Nucleus accumbens (tissue), 56 donors: ENCODE measurements at regions not wholly inside any gene's neighbourhood (a gene's known extent, or its start where the extent isn't known, plus 50 kb on each side); places are given as distances from the start of the nearest gene placed in this dataset.
A peak's percentile ranks its signal among the peaks of the same experiment; 100 is the strongest.
"Not testable (repeated sequence)": the region's sequence is repeated elsewhere in the genome, so short reads cannot be mapped to it uniquely, and the experiment has no call there.

ENCODE experiments used
- DNase-seq, 56 donors: peaks; one replicate each; lab custom pipeline; 2025; lab: John Stamatoyannopoulos, UW

DNA sequence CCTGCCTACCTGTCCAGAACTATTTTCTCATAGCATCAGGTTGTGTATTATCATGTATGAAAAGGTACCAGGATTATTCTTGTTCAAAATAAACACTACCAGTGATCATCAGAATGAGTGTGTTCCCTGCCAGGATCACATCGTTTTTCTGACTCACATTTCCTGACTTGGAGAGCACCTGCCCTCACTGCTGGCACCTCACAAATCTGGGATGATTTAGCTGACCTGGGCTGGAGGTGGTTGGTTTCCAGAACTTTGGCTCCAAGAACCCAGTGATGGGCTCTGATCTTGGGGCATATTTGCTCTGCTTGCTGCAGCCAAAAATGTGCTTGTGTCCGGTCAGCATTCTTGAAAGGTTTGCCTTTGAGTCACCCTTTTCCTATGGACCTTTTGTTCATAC lies 836.3 kb upstream of the ACVR2A start:
- DNase-seq = no peak

DNA sequence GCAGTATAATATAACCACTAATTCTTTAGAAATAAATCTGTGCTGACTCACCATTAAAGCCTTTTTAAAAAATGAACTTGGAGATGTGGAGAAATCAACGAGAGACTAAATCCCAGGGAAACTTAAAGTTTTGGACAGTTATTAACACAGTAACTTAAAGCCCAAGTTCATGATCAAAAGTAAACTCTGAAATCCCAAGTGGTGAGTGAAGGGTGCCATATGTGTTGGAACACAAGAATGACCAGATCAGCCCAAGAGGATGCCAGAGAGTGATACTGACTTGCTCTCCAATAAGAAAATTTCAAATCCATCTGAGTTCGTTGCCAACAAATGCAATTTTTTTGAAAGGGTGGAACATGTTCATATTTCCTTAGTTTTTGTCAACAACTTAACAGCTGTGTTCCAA lies 838.1 kb upstream of the ACVR2A start:
- DNase-seq = no peak

DNA sequence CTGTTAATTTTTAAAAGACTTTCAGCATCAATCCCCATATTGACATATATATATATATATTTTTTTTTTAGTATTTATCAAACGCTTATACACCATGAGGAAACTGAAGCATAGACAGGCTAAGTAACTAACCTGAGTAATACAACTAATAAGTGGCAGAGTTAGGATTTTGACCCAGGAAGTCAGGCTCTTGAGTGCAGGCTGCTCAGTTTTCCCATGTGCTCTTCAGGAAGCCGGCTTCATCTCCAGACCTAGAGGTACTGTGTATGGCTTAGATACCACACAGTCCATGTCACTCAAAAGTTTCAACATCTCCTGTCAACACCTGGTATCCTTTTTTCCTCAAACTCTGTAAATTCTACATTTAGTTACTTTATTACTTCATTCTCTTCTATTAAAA lies 841.7 kb upstream of the ACVR2A start:
- no peak for DNase-seq

DNA sequence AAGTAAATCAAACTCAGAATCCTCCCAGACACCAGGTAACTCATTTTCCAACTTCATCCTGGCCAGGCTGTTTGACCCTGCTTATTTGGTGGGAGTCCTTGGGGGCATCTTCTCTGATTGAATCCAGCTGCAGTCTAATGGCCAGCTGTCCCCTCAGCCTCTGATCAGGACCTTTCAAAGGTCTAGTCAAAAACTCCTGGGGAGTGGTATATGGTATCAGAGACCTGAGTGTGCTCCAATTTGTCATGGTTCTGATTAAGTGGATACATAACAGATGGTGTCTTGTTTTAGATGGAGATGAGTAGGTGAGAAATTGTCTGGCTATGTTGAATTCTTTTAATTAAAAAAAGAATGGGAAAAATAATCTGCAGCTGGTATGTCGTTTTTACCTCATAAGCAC lies 842.6 kb upstream of the ACVR2A start:
- DNase-seq = no peak

DNA sequence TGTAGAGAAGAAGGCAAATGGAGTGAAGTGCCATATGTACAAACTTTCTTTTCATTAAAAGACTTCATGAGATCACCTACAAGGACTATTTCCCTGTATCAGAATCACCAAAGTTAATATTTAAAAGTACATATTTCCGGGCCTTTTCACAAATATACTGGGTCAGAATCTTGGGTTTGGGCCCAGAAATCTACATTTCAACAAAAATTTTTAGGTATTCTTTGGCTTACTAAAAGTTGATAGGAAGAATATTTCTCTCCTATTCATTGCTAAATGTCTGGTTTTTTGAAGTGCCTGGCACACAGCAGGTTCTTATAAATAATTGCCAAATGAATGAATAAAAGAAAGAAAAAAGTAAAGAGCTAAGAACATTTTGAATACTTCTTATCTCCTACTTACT lies 843.8 kb upstream of the ACVR2A start:
- no peak for DNase-seq

DNA sequence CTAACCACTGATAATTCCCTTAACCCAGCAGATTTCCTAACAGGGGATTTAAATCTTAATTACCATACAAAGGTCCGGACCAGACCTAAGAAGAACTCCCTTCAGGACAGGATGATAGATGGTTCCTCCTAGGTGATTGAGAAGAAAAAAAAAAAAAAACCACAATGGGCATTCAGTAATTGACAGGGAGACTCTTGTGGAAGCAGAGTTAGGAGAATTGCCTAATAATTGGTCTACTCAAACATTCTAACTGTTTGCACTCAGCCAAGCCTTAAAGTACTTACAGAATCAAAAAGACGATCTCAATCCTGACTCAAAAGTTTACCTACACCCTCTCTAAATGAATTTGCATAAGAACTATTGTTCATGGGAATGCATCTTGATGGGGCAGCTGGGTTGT lies 844.7 kb upstream of the ACVR2A start:
- DNase-seq = not testable (repeated sequence)

DNA sequence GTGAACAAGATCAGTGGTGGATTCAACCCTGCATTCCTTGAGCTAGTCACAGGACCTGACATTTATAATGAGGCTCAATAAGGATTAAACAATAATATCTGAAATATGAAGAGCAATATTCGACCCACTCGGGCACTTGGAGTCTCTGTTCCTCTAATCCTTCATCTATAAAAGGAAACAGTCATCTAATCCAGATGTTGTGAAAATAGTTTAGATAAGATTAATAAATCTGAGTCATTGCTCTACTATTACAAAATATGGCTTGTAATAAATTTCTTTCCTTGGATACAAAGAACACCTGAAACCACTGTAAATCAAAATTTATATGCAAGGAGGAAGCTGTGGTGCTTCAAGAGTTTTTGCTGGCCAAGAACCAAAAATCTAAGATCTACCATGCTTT lies 846.9 kb upstream of the ACVR2A start:
- DNase-seq = no peak

DNA sequence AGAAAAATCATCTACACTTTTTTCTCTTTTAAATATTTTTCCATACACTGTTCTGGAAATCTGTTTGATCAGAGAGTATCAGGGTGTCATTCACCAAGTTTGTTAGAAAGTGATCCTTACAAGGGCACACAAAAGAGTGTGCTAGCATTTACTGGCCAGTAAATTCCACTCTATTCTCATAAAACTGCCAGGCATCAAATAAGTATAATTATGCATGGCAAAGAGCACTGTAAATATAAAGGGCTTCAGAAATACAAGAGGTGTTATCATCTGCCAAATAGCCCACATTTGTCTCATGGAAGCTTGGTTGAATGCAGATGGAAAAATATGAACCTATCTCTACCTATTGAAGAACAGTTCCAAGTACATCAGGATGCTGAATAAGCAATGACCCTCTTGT lies 847.3 kb upstream of the ACVR2A start:
- DNase-seq = no peak

DNA sequence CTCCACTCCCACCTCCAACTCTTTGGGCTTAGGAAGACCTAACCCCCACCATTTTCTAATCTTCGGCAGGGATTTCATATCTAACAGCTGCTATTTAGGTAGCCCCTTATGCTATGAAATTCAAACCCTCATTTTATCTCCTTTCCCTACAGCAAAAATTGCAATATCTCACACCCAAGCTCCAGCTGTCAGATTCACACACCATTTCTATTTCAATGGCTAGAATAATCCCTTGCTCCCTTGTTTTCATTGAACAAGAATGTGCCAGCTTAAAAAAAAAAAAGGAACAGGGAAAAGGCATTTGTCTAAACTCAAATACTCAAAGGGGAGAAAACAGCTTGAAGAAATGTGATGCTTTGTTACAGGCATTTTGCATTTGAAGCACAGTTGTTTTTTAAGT lies 850.6 kb upstream of the ACVR2A start:
- DNase-seq = no peak

DNA sequence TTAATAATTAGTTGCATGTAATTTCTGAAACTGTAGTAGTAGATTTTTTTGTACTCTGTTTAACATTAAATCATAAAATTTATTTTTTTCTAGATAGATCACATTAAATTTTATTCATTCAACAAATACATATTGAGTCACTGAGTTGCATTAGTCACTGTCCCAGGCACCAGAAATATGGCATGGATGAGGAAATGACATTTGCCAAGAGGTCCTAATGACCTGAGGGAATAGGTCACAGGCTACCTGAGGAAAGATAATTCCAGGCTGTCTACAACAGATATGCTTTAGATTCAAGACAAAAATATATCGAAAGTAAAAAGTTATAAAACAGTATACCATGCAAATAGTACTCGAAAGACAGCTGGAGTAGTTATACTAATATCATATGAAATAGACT lies 852.4 kb upstream of the ACVR2A start:
- DNase-seq = no peak

DNA sequence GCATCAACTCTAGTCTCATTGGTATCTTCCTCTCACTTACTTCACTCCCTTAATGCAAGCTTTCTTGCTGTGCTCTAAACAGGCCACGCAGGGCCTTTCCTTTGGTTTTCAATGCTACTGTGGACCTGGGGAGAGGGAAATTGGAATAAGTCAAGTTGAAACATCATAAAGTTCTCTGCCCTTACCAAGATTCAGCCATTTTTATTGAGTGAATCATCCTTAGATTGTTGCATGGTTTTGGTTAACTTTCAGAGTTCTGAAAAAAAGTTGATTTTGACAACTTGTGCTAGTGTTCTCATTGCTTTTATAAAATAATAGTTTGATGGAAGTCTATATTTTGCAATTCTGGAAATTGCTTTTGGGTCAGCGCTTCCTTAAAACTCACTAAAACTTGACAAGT lies 852.8 kb upstream of the ACVR2A start:
- DNase-seq = no peak

DNA sequence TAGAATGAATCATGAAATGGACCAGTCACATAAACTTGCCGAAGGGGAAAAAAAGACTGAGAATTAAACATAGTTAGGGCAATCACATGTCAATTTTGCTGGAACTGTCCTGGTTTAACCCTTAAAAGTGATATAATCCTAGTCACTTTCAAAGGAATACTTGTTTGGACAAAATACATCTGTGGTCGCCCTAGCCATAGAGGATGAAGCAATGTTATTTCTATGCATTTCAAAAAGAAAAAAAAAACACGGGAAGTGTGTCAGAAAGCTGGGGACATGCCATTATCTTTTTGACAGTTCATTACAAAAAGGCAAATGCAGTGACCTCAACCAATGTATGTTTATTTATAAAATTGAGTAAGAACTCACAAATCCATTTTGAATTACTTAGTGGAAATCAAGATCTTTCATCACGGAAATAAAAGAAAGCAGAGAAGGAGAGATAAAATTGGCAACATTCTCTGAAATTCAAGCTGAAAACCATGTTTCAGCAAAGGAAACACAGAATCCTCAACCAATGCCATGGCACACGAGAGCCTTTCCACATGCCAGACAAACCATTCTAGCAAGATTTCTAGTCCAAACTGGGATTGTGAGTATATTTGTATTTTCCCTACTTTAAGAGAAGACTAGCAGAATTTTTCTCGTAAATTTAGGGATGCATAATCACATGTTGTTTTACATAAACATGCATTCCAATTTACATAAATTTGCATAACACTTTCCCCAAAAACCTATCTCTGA lies 854.3 kb upstream of the ACVR2A start:
- no peak for DNase-seq

DNA sequence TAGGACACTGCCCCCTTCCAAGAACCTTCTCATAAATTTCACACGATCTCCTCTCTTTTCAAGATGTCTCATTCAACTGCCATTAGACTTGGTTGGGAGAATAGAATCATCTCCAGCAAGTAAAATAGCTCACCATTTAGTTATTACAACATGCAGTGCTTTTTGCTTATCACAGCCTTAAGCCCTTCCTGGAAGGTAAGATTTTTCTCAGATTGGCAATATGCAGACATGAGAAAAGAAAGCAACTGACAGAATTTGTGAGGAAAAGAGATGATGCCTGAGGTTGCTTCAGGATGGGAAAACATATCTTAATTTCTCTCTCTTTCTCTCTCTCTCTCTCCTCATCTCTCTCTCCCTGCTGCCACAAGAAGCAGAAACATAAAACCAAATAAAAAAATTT lies 855.1 kb upstream of the ACVR2A start:
- DNase-seq = no peak

DNA sequence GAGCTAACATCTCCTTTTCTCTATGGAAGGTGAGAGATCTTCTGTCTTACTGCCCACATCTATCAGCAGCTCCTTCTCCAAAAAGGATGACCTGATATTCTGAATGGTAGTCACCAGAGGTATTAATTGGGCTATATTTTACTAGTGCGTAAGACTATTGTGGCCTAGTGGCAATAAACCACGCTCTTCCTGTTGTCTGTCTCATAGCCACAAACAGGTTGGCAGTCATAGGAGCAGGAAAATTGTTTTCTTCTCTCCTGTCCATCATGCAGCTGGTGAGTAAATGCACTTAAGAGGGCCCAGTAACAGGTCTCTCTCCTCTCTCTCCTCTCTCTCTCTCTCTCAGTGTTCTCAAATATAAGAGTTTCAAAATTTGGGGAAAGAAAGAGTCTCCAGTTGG lies 856.8 kb upstream of the ACVR2A start:
- no peak for DNase-seq

DNA sequence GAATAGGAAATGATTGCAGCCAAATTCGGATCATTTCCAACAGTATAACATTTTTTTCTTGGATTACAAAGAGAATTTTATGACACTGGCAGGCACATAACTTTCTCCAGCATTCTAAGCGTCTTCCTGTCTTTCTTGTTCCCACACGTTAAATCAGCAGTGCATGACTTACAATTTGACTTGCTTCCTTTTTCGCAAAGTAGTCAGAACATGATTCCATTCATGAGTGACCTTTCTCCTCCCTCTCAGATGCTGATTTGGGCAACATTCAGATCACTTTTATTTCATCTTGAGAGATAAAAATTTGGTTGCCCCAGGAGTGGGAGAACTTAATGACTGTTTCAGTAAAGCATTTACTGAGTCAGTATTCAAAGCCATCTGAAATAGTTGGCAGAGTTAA lies 858.7 kb upstream of the ACVR2A start:
- DNase-seq = no peak

DNA sequence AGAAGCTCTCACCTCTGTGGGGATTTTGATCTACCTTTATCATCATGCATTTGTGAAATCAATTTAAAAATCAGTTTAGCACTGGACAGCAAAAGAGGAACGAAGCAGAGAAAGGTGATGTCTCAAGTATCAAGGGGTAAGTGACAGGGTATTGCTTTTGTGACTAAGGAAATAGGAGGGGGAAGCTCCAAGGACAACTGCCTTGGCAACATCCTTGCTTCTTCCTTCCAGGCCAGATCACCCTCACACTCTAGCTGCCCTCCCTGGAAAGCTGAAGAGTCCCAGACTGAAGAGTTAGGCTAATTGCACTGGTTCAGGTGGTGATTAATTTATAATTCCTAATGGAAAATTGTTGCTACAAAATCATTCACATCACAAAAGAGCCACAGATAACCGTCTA lies 859.1 kb upstream of the ACVR2A start:
- no peak for DNase-seq

DNA sequence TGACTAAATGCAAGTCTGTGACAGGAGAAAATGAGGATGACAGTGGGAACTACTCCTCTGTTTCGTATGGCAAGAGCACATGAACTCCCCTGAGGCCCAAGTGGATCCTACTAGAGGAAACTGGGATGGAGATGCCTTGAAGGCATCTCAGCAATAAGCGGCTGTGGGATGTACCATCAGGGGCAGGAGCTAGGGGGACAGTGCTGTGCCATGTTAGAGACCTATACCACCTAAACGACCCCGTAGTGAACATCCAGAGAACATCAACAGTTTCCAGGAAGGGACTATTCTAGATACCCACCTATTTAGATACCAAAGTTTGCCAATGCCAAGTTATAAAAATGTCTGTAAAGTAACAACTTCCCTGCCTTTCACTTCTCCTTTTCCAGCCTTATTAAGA lies 860.8 kb upstream of the ACVR2A start:
- DNase-seq = no peak

DNA sequence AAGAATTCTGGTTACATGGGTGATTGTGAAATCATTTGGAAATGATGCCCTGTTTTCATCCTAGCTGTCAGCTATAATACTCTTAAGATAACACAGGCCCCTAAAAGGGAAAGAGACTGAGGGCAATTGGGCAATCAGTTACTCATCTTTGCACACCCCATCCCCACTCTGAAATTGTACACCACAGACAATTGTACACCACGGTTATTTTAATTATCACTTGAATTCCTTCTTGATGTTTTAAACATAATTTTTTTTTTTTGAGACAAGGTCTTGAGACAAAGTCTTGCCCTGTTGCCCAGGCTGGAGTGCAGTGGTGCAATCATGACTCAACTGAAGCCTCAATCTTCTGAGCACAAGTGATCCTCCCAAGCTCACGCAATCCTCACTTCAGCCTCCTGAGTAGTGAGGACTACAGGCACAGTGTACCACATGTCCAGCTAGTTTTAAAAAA lies 862.4 kb upstream of the ACVR2A start:
- DNase-seq = no peak

DNA sequence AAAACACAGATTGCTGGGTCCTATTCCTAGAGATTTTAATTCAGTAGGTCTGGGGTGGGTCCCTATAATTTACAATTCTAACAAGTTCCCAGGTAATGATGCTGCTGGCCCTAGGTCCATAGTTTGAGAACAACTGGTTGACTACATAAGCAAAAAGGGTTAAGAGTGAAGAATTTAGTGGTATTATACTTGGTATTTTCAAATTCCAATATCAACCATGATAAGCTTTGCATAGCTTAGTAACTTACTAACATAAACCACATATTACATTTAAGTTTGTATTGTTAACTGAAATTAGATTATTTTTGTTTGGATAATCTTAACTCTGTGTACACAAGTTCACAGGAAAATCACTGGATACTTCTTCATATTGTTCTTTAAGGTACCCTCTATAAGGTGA lies 862.9 kb upstream of the ACVR2A start:
- no peak for DNase-seq

DNA sequence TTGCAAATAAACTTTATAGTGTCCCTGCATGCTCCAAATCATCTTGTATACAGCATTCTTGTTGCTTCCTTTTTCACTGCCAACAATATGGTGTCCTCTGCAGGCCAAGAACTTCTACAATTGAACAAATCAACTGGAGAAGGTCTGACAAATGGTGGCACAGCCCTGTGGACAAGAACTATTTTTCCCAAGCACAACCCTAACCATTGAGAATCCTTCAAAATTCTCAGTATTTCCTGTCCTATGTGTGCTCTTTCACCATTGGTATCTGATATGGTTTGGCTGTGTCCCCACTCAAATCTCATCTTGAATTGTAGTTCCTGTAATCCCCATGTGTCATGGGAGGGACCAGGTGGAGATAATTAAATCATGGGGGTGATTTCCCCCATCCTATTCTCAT lies 865.1 kb upstream of the ACVR2A start:
- no peak for DNase-seq

DNA sequence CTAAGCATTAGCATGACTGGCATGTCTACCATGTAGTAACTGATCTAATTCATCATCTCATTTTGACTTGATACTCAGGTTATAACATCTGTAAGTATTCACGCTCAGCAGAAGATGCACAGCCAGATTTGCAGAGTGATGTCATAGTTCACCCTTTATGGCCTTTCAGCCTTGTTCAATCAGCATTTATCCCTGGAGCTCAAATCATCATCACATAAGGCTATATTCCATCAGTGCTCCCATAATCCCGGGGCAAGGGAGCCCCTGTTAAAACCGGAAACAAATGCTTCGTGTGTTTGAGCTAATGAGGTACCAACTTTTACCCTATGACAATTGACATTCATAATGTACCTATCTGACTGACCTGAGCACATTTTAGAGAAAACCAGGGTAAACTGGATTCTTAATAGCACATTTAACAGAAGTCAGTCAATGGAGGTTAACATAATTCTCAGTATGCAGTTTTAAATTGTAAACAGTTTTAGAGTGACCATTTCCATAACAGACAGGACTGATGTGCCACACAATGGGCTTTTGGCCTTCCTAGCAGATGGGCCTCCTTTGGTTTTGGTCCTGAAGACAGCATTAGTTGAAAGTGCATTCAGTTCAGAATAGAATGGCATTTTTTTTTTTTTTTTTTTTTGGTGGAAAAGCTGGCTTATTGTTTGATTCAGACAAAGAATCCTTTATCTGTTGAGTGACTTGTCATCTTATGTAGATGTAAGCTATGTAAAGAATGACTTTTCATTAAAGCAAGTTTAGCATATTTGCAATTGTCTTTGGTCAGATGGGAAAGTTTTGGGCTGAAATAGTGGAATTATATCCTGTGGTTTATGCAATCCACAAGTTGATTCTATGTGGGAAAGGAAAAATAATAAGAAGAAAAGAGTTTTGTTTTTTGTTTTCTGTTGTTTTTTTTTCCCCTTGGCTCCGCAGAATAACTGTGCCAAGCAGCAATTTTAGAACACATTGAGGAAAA lies 866.0 kb upstream of the ACVR2A start:
- DNase-seq = peak in 2 of 56 donors; percentile 1 to 4

DNA sequence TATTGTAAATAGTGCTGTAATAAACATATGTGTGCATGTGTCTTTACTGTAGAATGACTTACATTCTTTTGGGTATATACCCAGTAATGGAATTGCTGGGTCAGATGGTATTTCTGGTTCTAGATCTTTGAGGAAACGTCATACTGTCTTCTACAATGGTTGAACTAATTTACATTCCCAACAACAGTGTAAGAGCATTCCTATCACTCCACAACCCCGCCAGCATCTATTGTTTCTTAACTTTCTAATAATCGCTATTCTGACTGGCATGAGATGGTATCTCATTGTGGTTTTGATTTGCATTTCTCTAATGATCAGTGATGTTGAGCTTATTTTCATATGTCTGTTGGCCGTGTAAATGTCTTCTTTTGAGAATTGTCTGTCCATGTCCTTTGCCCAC lies 873.8 kb upstream of the ACVR2A start:
- DNase-seq = not testable (repeated sequence)
